Occipital lobe (tissue), 1 donor: ENCODE measurements at regions not wholly inside any gene's neighbourhood (a gene's known extent, or its start where the extent isn't known, plus 50 kb on each side); places are given as distances from the start of the nearest gene placed in this dataset.

Experiments used
- DNase-seq: peaks from one replicate; lab custom pipeline; 2025; lab: John Stamatoyannopoulos, UW

DNA sequence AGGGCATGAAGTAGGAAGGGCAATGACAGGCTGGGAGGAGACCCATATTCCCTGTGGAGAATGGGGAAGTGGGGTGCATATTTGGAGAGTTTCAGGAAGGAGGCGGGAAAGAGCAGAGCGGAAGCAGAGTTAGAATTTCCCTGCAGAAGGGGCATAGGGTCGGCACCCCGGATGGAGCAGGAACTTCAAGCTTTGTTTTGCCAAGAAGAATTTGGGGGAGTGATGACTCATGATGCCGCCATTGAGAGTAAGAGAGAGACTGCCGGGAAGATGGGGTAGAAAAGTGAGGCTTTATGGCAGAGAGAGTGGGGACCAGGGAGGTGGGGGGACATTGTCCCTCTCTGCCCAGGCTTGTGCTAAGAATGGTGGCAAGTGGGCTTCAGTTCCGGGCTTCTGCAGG lies 50.3 kb upstream of the EPB41L1 start:
- no peak for DNase-seq
